ENCODE measurements at regions not wholly inside any gene's neighbourhood (a gene's known extent, or its start where the extent isn't known, plus 50 kb on each side); places are given as distances from the start of the nearest gene placed in this dataset.
"Not testable (repeated sequence)": the region's sequence is repeated elsewhere in the genome, so short reads cannot be mapped to it uniquely, and the experiment has no call there.

GRCh38 chr18:70781860-70782453, 493.1 kb downstream of the SOCS6 start:
- no peak overlapping the region for H3K4me3 ChIP-seq (ENCODE audit: control insufficient read depth, low read depth, low read length)
- DNase-seq (ENCODE audit: low read depth), result no peak
- no peak for TF ChIP-seq CTCF (IDR thresholded peaks at IDR 0.05; ENCODE audit: control insufficient read depth, insufficient read depth, low read depth, low read length, missing control alignments)

DNA sequence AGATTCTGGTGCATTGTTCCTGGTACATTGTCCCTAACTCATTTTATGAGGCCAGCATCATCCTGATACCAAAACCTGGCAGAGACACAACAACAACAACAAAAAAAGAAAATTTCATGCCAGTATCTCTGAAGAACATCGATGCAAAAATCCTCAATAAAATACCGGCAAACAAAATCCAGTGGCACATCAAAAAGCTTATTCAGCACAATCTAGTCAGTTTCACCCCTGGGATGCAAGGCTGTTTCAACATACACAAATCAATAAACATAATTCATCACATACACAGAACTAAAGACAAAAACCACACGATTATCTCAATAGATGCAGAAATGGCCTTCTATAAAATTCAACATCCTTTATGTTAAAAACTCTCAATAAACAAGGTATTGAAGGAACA, 477.4 kb downstream of the SOCS6 start:
- DNase-seq (ENCODE audit: low read depth); H3K4me3 ChIP-seq (ENCODE audit: control insufficient read depth, low read depth, low read length): not testable (repeated sequence)

- no peak overlapping the region for H3K4me3 ChIP-seq (ENCODE audit: control insufficient read depth, low read depth, low read length)
- no peak for DNase-seq (ENCODE audit: low read depth)
- no peak for TF ChIP-seq CTCF (IDR thresholded peaks at IDR 0.05; ENCODE audit: control insufficient read depth, insufficient read depth, low read depth, low read length, missing control alignments)
These were observed 474.0 kb downstream of the SOCS6 start for GRCh38 chr18:70762812-70763211.

DNA sequence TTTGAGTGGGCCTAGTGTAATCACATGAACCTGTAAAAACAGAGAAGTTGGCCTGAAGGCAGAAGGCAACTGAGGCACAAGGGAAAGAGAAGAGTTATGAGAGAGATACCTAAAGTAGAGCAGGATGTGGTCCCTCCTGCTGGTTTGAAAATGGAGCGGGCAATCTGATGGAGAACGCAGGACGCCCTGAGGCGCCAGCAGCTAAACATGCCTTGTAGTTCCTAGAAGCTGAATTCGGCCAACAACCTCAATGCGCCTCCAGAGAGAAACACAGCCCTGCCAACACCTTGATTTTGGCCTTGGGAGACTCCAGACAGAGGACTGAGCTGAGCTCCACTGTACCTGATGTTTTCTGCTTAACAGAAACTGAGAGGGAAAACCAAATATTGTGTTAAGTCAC, 469.9 kb downstream of the SOCS6 start:
- no peak for TF ChIP-seq CTCF (IDR thresholded peaks at IDR 0.05; ENCODE audit: control insufficient read depth, insufficient read depth, low read depth, low read length, missing control alignments)
- H3K4me3 ChIP-seq (ENCODE audit: control insufficient read depth, low read depth, low read length), result no peak overlapping the region
- DNase-seq (ENCODE audit: low read depth), result no peak

DNA sequence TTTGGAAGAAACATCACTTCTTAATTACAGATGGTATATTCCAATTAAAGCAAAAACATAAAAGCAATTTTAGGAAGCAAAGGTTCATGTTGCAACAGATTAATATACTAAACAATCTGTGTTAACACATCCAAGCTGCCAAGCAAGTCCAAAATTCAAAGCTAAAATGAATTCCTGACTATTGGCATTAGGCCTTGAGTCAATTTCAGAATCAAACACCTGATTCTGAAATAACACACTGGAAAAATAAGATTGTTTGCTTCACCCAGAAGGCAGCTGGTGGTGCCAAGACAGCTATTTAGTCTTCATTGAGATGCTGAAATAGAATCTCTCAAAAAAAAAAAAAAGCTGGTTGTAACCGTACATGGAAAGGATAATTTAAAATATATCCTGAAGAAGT, 465.6 kb downstream of the SOCS6 start:
- no peak overlapping the region for H3K4me3 ChIP-seq (ENCODE audit: control insufficient read depth, low read depth, low read length)
- TF ChIP-seq CTCF (IDR thresholded peaks at IDR 0.05; ENCODE audit: control insufficient read depth, insufficient read depth, low read depth, low read length, missing control alignments), result no peak
- DNase-seq (ENCODE audit: low read depth), result no peak

DNA sequence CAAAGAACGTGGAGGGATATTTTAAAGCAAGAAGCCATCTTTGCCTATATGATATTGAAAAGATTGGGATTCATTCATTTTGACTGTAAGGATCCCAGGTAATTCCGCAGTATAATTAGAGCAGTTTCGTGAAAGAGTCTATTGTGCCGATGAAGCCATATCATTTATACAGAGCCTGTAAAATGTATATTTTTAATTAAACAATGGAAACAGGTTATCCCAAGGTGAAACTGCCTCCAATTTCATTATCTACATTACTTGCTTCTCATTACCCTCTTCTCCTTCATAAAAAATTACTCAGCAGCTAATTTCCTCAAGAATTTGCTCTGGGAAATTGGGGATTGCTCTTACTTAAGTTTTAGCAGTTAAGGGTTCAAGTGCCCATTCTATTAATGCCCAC, 444.1 kb downstream of the SOCS6 start:
- H3K4me3 ChIP-seq (ENCODE audit: control insufficient read depth, low read depth, low read length), result no peak overlapping the region
- no peak for TF ChIP-seq CTCF (IDR thresholded peaks at IDR 0.05; ENCODE audit: control insufficient read depth, insufficient read depth, low read depth, low read length, missing control alignments)
- DNase-seq (ENCODE audit: low read depth), result no peak

- no peak for DNase-seq (ENCODE audit: low read depth)
- TF ChIP-seq CTCF (IDR thresholded peaks at IDR 0.05; ENCODE audit: control insufficient read depth, insufficient read depth, low read depth, low read length, missing control alignments), result no peak
- no peak overlapping the region for H3K4me3 ChIP-seq (ENCODE audit: control insufficient read depth, low read depth, low read length)
These were observed 443.3 kb downstream of the SOCS6 start for GRCh38 chr18:70732188-70732587.
